Common myeloid progenitor, CD34-positive (primary cell): ENCODE measurements at regions not wholly inside any gene's neighbourhood (a gene's known extent, or its start where the extent isn't known, plus 50 kb on each side); places are given as distances from the start of the nearest gene placed in this dataset.

Experiments used
- CTCF ChIA-PET: fragments of 350-600 bp; sonication (Branson Sonifier 250); formaldehyde crosslinking; loops from one replicate; lab custom pipeline; 2021; ENCODE audit warnings: antibody characterized with exemption; lab: Charles Lee
- POLR2A ChIA-PET: fragments of 350-600 bp; sonication (Branson Sonifier 250); formaldehyde crosslinking; loops from one replicate; lab custom pipeline; 2021; ENCODE audit warnings: antibody characterized with exemption; lab: Charles Lee
- DNase-seq, 3 donors: peaks; one replicate each; pipeline versions ENCODE4 v3.0.0 to v3.0.0-alpha.2; 2013
- H3K27ac ChIP-seq, 2 experiments: 1 replicate in 1 of 2; 2 replicates in 1 of 2; pipeline ENCODE4 v1.7.0; 2013; ENCODE audit warnings: inconsistent platforms in 2 of 2, low read length in 2 of 2, mild to moderate bottlenecking in 2 of 2, low read depth in 1 of 2, moderate library complexity in 1 of 2; ENCODE audit not compliant: severe bottlenecking in 2 of 2, insufficient read depth in 1 of 2, poor library complexity in 1 of 2
- H3K27me3 ChIP-seq, 5 experiments: replicated peaks in 2 of 5; 1 replicate in 3 of 5; 2 replicates in 2 of 5; pipeline versions ENCODE4 v1.6.1 to v1.7.0; 2013; ENCODE audit warnings: low read length in 4 of 5, mild to moderate bottlenecking in 2 of 5, moderate library complexity in 2 of 5, inconsistent platforms in 1 of 5; ENCODE audit not compliant: insufficient read depth in 5 of 5, control insufficient read depth in 4 of 5
- H3K36me3 ChIP-seq, 4 experiments: 1 replicate in 2 of 4; 2 replicates in 2 of 4; pipeline versions ENCODE4 v1.6.1 to v1.7.0; 2013; ENCODE audit warnings: low read length in 3 of 4, control low read depth in 1 of 4, mild to moderate bottlenecking in 1 of 4; ENCODE audit not compliant: control insufficient read depth in 4 of 4, insufficient read depth in 4 of 4
- H3K4me1 ChIP-seq, 4 experiments: 1 replicate in 3 of 4; 2 replicates in 1 of 4; pipeline versions ENCODE4 v1.6.1 to v1.7.1; 2013; ENCODE audit warnings: low read length in 3 of 4, mild to moderate bottlenecking in 3 of 4, control low read depth in 1 of 4, inconsistent platforms in 1 of 4, moderate library complexity in 1 of 4; ENCODE audit not compliant: control insufficient read depth in 4 of 4, insufficient read depth in 4 of 4; ENCODE audit errors: control extremely low read depth in 1 of 4
- H3K4me3 ChIP-seq, 7 experiments: 1 replicate in 4 of 7; 2 replicates in 3 of 7; pipeline versions ENCODE4 v1.5.1 to v1.7.0; 2013; ENCODE audit warnings: mild to moderate bottlenecking in 7 of 7, low read length in 6 of 7, moderate library complexity in 6 of 7, inconsistent platforms in 2 of 7, low read depth in 2 of 7, control low read depth in 1 of 7; ENCODE audit not compliant: insufficient read depth in 4 of 7, control insufficient read depth in 1 of 7; ENCODE audit errors: extremely low read depth in 1 of 7
- H3K9me3 ChIP-seq, 5 experiments: 1 replicate in 4 of 5; 2 replicates in 1 of 5; pipeline versions ENCODE4 v1.6.1 to v1.7.1; 2013; ENCODE audit warnings: low read length in 4 of 5, mild to moderate bottlenecking in 2 of 5, inconsistent platforms in 1 of 5, low read depth in 1 of 5, moderate library complexity in 1 of 5; ENCODE audit not compliant: control insufficient read depth in 4 of 5, insufficient read depth in 2 of 5; ENCODE audit errors: control extremely low read depth in 1 of 5
- WGBS: methylation state at CpG from one replicate; pipeline ENCODE4 v1.1.5; 2013; ENCODE audit not compliant: insufficient coverage; 5-methylcytosine and 5-hydroxymethylcytosine counted together

DNA sequence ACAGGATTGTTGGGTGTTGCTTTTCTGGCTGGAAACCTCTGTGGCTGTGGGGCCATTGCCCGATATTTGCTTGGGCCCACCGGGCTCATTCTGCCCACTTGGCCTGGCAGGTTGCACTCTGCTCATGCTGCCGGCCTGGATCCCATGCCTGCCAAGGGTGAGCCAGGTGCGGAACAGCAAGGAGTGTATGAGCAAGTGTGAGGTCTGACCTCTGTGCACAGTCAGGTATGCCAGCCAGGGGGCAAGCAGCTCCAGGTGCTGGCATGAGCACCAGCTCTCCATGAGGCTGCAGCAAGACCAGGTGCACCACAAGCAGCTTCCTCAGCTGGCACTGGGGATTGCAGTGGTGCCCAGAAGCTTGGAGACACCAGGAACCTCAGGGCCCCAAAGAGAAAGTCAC lies 65.4 kb upstream of the KIF5B start:
- H3K27ac ChIP-seq: no peak overlapping the region
- 97% methylated on average over 4 of the region's 4 CpGs for whole genome bisulfite sequencing
- DNase-seq: no peak
- no peaks in the 10 kb centered on the region for H3K27me3 ChIP-seq
- H3K9me3 ChIP-seq: peaks cover 0 to 27% (median 13%) of the 10 kb centered on the region in 5 experiments
- H3K36me3 ChIP-seq: no peaks in the 10 kb centered on the region
- ChIA-PET CTCF (interaction anchor here (1.2 kb wide), 1 partner anchor 8 kb away, joined by 3 read pairs; no protein-coding TSS in a partner anchor), POLR2A (no interaction called here)
- no peaks in the 10 kb centered on the region for H3K4me1 ChIP-seq
- no peak overlapping the region for H3K4me3 ChIP-seq

GRCh38 chr10:32120147-32120546 lies 63.9 kb upstream of the KIF5B start:
- POLR2A ChIA-PET: no interaction called here
- WGBS: 100% methylated on average over 2 of the region's 3 CpGs
- CTCF ChIA-PET: no interaction called here
- H3K9me3 ChIP-seq: peaks cover 0 to 27% (median 13%) of the 10 kb centered on the region in 5 experiments
- H3K36me3 ChIP-seq: no peaks in the 10 kb centered on the region
- H3K27ac ChIP-seq: no peak overlapping the region
- H3K4me1 ChIP-seq: no peaks in the 10 kb centered on the region
- no peak overlapping the region for H3K4me3 ChIP-seq
- no peak for DNase-seq
- no peaks in the 10 kb centered on the region for H3K27me3 ChIP-seq

GRCh38 chr10:32114508-32114907 lies 58.3 kb upstream of the KIF5B start:
- H3K4me3 ChIP-seq: no peak overlapping the region
- H3K36me3 ChIP-seq: no peaks in the 10 kb centered on the region
- H3K9me3 ChIP-seq: peaks cover 0 to 4% (median 4%) of the 10 kb centered on the region in 5 experiments
- WGBS: 55% methylated on average over 1 of the region's 1 CpG
- DNase-seq: no peak
- ChIA-PET POLR2A (no interaction called here), CTCF (no interaction called here)
- H3K27ac ChIP-seq: no peak overlapping the region
- H3K4me1 ChIP-seq: no peaks in the 10 kb centered on the region
- no peaks in the 10 kb centered on the region for H3K27me3 ChIP-seq

- Histone ChIP-seq H3K27me3 (no peaks in the 10 kb centered on the region), H3K27ac (no peak overlapping the region), H3K4me1 (peaks cover 0 to 5% (median 0%) of the 10 kb centered on the region in 4 experiments), H3K9me3 (peaks cover 0 to 4% (median 4%) of the 10 kb centered on the region in 5 experiments), H3K36me3 (no peaks in the 10 kb centered on the region), H3K4me3 (no peak overlapping the region)
- ChIA-PET CTCF (no interaction called here), POLR2A (no interaction called here)
- no peak for DNase-seq
- 100% methylated on average over 3 of the region's 3 CpGs for WGBS
Observed at GRCh38 chr10:32112055-32112454, 55.8 kb upstream of the KIF5B start.

GRCh38 chr10:32111585-32111984 lies 55.4 kb upstream of the KIF5B start:
- H3K4me1 ChIP-seq: peaks cover 0 to 5% (median 0%) of the 10 kb centered on the region in 4 experiments
- no peaks in the 10 kb centered on the region for H3K27me3 ChIP-seq
- 100% methylated on average over 3 of the region's 3 CpGs for WGBS
- no peak overlapping the region for H3K4me3 ChIP-seq
- ChIA-PET CTCF (no interaction called here), POLR2A (no interaction called here)
- no peak for DNase-seq
- H3K27ac ChIP-seq: no peak overlapping the region
- no peaks in the 10 kb centered on the region for H3K36me3 ChIP-seq
- peaks cover 0 to 4% (median 4%) of the 10 kb centered on the region in 5 experiments for H3K9me3 ChIP-seq

GRCh38 chr10:32110790-32111189 lies 54.6 kb upstream of the KIF5B start:
- CTCF ChIA-PET: no interaction called here
- no peak for DNase-seq

GRCh38 chr10:32109603-32110002 lies 53.4 kb upstream of the KIF5B start:
- H3K4me1 ChIP-seq: peaks cover 0 to 5% (median 0%) of the 10 kb centered on the region in 4 experiments
- WGBS: 94% methylated on average over 24 of the region's 24 CpGs
- H3K27me3 ChIP-seq: no peaks in the 10 kb centered on the region
- POLR2A ChIA-PET: no interaction called here
- no peak for DNase-seq
- CTCF ChIA-PET: no interaction called here
- H3K4me3 ChIP-seq: no peak overlapping the region
- peaks cover 0 to 4% (median 4%) of the 10 kb centered on the region in 5 experiments for H3K9me3 ChIP-seq
- no peaks in the 10 kb centered on the region for H3K36me3 ChIP-seq
- H3K27ac ChIP-seq: no peak overlapping the region

More at GRCh38 chr10:32110790-32111189, 54.6 kb upstream of the KIF5B start:
- Histone ChIP-seq H3K9me3 (peaks cover 0 to 4% (median 4%) of the 10 kb centered on the region in 5 experiments), H3K27me3 (no peaks in the 10 kb centered on the region), H3K36me3 (no peaks in the 10 kb centered on the region), H3K4me3 (no peak overlapping the region), H3K4me1 (peaks cover 0 to 5% (median 0%) of the 10 kb centered on the region in 4 experiments), H3K27ac (no peak overlapping the region)
- no CpG with 5 or more reads among the region's 7 CpGs for WGBS
- POLR2A ChIA-PET: no interaction called here
